ENCODE measurements at regions not wholly inside any gene's neighbourhood (a gene's known extent, or its start where the extent isn't known, plus 50 kb on each side); places are given as distances from the start of the nearest gene placed in this dataset.

GRCh38 chr2:228615496-228615895, 434.0 kb upstream of the SPHKAP start:
- no peak for TF ChIP-seq CTCF (IDR thresholded peaks at IDR 0.05)
- no peak for TF ChIP-seq POLR2A (IDR thresholded peaks at IDR 0.05)

All from right lobe of liver (tissue), 4 donors.